ENCODE measurements at regions not wholly inside any gene's neighbourhood (a gene's known extent, or its start where the extent isn't known, plus 50 kb on each side); places are given as distances from the start of the nearest gene placed in this dataset.
A peak's percentile ranks its signal among the peaks of the same experiment; 100 is the strongest.
"Not testable (repeated sequence)": the region's sequence is repeated elsewhere in the genome, so short reads cannot be mapped to it uniquely, and the experiment has no call there.

DNA sequence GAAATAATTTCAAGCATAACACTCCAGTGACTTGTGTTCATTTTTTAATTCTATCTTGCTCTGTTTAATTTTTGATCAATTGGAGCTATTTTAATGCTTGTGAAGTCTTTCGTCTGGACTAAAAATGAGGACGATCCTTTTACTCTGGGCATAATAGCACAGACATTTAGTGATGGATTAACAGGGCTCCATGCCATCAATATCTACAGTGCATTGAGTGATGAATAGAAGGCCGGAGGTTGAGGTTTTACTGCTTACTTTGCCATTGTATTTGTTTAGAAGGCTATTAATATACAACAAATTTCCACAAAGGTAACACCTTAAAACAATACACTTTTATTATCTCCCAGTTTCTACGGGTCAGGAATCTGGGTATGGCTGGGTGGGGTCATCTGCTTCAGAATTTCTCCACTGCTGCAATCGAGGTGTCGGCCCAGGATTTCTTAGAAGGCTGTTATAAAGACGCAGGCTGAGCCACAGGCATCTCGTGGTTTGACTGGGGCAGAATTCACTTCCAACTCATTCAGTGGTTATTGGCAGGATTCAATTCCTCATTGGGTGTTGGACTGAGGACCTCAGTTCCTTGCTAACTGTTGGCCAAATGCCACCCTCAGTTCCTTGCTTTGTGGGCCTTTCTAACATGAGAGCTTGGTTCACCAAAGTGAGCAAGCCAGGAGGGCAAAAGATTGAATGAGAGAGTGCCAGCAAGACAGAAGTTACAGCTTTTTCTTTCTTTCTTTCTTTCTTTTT is 265.4 kb upstream of the VLDLR start:
- DNase-seq, result no peak

DNA sequence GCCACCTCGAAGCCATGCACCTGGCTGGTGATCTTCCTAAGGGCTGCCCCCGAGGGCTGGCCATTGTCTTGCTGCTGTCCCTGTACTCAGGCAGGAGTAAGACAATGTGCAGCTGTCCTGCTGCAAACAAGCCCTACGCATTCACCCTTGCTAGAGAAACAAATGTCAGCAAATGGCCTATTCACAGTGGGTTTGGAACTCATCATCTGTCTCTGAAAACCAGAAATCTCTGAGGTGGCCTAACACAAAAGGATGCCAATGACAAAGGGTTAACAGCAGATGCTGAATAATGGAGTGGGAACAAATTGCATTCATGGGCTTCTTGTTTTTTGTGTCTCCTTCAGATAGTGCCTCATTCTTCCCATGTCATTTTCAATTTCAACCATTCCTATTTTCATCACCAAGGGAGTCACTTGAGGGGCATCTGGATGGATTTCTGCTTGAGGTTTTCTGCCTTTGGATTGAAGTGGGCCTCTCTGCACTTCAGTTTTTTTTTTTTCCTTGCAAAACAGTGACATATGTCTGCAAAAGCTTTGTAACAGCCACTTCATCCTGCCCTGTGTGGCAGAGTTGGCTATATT is 261.6 kb upstream of the VLDLR start:
- DNase-seq, result no peak

DNA sequence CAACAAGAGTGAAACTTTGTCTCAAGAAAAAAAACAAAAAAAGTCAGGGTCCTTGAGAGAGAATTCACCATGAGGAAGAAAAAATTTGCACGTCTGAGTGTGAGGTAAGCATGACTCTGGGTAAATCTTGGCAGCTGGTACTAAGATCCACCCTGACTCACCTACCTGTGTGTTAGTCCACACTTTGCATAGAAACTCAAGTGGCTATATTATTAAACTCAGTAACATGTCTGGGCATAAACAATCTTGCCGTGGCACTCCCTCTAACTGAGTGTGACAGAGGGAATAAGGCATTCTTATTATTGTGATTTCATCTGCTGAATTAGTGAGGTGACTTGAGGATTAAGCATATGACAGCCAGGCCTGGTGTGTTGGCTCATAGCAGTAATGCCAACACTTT is 259.4 kb upstream of the VLDLR start:
- no peak for DNase-seq

DNA sequence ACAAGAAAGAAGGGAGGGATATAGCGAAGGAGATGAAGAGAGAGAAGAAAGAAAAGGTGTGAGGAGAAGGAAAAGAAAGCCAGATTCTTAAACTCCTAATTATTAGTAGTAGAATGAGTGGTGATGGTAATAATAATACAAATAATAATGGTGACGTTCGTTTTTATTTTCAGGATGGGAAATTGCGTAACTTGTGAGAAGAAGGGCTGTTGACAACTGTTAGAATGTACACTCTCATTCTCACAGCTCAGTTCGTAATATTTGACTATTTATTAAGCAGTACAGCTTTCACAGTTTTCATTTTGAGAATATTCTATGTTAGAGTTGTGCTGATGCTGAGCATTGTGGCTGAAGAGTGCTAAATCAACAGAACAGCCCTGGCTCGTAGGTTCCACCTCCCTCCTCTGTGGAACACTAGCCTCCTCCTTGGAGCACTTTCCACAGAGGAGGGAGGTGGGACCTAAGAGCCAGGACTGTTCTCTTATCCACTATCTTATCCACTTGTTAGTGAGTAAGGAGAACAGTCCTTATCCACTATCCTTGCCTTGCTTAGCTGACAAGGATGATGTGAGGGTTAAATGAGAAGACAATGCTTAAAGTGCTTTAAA is 258.3 kb upstream of the VLDLR start:
- no peak for DNase-seq

DNA sequence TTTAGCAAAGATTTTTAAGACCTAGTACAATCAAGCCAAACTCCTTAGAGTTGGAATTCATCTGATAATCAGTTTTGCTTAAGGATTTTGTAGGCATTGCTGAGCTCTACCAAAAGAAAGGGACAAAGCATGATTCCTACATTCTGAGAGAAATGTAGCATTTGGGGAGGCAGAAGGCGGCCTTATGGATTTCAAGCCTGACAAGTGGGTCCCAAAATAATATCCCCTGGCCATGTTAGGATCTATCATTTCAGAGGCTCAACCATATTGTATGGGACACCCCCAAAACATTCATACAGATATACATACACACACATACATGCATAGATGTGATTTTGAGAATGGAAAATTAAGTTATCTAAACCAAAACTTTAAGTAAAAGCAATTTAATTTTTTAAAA is 257.8 kb upstream of the VLDLR start:
- DNase-seq, result no peak

DNA sequence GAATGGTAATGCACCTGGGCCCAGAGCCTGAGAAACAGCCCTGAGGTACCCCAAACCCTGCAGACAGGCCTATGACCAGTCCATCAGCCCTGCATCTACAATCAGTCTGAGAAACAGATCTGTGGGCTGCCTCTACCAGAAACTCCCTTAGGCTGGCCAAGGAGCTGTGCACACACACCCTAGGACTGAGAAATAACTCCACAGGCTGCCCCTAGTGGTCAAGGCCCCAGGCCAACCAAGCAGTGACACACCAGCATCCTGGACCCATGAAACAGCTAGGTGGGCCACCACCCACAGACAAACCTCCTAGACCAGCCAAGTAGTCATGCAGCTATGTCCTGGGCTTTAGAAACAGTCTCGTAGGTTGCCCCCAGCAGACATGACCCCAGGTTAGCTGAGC is 253.6 kb upstream of the VLDLR start:
- DNase-seq, result no peak

DNA sequence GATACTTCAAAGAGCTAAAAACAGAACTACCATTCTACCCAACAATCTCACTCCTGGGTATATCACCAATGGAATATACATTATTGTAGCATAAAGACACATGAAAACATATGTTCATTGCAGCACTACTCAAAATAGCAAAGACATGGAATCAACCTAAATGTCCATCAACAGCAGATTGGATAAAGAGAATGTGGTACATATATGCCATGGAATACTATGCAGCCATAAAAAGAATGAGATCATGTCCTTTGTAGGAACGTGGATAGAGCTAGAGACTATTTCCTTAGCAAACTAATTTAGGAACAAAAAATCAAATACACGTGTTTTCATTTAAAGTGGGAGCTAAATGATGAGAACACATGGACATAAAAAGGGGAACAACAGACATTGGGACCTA is 247.9 kb upstream of the VLDLR start:
- DNase-seq, result no peak

DNA sequence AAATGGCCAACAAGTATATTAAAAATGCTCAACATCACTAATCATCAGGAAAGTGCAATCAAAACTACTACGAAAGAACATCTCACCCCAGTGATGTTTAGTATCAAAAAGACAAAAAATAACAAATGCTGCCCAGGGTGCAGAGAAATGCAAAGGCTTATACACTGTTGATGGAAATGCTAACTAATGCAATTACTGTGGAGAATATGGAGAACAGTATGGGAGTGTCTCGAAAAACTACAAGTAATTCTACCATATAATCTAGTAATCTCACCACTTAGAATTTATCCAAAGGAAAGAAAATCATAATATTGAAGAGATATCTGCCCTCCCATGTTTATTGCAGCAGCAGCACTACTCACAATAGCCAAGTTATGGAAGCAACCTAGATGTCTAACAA is 246.5 kb upstream of the VLDLR start:
- DNase-seq, result no peak

DNA sequence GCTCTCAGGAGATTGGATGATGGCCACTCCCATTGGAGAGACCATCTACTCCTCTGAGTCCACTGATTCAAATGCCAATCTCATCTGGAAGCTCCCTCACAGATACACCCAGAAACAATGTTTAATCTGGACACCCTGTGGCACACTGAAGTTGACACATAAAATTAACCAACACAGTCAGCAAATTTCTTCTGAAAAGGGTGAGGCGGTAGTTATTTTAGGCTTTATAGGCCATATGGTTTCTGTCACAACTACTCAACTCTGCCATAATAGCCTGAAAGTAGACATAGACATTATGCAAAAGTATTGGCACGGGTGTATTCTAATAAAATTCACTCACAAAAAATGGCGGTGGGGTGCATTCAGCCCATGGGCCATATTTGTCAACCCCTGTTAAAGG is 244.5 kb upstream of the VLDLR start:
- DNase-seq, result no peak

DNA sequence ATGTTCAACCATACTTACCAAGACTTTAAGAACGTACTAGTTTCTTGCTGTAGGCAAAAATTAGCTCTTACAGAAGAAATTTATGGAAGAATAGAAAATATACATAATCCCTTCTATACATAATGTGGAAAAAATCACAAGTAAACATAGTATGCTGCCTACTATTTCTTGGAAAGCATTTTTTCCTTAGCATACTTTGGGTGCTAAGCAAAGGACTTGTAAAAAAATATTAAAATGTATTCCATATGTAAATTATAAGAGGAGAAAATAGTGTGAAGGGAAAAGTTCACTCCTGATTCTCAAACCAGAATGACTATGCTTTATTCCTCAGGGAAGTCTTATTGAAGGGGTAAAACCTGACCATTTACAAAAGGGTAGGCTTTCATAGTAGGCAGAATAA is 243.8 kb upstream of the VLDLR start:
- no peak for DNase-seq

DNA sequence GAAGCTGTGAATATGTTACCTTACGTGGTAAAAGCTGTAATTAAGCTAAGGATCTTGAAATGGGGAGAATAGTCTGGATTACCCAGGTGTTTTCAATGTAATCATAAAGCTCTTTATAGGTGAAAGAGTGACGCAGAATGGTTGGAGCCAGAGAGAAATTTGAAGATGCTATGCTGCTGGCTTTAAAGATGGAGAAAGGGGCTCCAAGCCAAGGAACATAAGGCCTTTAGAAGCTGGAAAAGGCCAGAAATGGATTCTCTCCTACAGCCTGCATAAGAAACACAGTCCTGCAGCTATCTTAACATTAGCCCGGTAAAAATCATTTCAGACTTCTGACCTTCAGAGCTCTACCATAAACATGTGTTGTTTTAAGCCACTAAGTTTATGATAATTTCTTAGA is 243.3 kb upstream of the VLDLR start:
- DNase-seq, result no peak

DNA sequence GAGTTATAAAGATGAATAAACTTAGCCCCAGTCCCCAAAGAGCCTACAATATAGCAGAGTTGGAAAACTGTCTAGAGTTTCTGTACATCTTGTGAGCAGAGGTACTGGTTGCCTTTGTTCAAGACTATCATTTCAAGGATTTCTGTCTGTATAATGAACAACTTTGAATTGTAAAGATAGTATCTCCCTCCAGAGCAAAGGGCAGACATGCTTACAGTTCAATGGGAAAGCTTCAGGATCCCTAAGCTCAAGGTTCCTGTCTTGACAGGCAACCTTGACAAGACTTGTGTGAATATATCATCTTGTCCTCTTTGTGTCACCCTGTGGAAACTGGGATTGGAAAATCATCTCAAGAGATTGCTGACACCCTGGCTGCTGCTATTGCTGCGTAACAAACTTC is 242.8 kb upstream of the VLDLR start:
- no peak for DNase-seq

DNA sequence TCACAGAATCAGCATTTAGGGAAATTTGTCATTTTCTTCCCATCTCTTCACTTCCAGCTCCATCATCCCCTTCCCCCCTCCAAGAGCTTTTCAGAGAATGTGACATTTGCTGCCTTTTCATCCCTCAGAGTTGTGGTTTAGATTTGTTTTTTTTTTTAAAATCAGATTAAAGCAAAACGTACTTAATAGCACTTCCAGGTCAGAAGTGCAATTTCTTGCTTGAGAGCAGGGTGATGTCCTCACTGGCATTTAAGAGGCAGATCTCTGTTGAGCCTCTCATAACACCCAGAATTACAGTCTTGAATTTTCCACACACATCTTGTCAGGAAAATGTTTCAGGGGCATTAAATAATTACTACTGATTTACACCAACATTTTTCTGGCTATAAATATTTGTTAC is 236.8 kb upstream of the VLDLR start:
- no peak for DNase-seq

DNA sequence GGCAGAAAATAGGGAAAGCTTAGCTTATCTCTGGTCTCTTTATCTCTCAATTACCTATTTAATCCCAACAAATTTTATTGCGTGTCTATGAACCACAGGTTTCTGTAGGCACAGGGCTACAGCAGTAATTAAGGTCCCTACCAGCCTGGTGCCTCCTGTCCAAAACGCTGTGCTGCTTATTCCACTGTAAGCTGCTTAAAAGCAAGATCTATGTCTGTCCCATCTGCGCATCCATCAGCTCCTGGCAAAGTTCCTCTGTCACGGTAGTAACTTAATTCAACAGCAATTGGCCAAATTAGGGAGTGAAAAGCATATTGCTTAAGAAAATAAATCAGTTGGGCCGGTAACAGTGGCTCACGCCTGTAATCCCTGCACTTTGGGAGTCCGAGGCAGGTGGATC is 235.8 kb upstream of the VLDLR start:
- peak; percentile 97 for DNase-seq

DNA sequence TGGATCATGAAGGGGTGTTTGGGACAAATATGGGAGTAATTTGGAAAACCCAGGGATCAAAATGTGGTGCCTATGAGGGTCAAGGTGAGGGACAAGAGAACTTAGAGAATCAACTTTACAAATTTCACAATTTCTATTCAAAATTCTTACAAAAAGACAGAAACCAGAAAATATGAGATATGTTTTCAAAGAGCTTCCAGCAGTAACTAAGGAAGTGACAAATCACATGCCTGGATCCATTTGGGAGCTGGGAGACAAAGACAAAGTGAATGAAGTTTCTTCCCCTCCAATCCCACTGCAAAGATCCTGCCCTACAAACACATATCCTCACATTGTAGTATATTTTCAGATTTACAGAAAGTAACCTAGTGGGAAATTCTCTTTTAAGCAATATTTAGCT is 235.0 kb upstream of the VLDLR start:
- no peak for DNase-seq

DNA sequence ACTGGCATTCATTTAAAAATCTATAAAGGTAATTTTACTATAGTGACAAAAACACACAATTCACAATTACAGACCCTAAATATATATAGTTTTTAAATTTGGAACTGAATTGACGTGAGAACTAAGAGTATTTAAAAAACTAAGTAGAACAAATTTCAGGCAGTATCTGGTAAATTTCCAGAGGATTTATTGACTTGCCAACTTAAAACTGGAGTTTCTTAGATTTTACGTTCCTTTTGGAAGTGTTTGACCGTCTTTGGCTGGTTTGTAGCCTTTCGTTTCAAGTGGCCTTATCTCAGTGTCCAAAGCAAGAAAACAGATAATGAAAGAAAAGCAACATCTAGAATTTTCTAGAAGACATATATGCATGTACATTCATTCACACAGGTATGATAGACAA is 234.4 kb upstream of the VLDLR start:
- DNase-seq, result no peak

DNA sequence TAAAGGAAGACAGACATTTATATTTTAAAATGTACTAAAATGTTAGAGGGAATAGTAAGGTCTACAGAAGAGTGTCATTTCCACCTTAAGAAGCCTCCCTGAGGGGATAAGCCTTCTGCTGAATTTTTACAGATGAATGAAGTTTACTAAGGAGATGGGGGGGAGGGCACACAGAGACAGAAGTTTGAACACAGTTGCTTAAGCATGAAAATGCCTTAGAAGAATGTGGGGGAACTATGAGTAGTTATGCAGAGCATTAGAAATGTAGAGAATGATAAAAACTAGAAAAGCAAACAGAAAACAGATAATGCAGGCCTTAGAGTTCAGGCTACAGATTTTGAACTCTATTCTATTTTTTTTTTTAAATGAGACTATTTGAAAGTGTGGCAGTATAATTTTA is 232.2 kb upstream of the VLDLR start:
- no peak for DNase-seq

DNA sequence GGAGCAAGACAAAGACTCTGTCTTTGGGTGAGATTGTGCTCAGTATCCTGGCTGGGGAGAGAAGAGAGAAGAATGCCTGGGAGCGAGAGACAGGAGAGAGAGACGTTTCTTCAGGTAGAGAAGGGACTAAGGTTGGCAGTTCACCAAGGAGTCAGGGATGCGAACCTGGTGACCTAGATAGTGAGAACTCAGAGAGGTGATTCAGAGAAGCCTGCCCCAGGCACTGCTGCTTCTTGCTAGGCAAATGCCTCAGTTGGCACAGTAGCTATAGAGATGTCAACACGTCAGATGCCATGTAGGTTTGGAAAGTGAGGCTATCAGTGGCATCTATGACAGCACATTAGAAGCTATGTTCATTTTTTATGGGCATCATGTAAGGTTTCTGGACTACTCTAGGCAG is 231.6 kb upstream of the VLDLR start:
- no peak for DNase-seq

DNA sequence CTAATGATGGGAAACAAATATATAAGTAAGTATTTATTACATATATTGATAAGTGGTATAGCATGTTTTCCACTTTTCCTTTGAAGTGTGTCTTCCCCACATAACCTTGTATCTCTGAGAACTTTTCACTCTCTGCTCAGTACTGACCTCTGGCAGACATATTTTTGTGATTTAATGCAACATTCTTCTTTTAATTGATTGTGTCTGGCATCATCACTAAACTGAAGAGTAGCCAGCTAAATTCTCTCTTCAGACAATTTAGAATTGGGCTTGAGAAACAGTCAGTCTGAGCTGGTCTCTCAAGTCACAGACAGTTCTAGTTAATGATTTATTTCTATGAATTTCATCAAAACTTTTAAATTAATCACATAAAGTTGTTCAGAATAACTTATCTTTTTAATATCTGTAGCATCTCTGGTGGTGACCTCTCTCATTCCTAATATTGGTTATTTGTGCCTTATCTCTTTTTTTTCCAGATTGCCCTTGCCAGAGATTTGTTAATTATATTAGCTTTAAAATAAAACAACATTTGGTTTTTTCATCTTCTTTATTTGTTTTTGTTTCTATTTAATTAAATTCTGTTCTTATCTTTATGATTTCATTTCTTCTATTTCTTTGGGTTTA is 230.0 kb upstream of the VLDLR start:
- DNase-seq, result not testable (repeated sequence)

DNA sequence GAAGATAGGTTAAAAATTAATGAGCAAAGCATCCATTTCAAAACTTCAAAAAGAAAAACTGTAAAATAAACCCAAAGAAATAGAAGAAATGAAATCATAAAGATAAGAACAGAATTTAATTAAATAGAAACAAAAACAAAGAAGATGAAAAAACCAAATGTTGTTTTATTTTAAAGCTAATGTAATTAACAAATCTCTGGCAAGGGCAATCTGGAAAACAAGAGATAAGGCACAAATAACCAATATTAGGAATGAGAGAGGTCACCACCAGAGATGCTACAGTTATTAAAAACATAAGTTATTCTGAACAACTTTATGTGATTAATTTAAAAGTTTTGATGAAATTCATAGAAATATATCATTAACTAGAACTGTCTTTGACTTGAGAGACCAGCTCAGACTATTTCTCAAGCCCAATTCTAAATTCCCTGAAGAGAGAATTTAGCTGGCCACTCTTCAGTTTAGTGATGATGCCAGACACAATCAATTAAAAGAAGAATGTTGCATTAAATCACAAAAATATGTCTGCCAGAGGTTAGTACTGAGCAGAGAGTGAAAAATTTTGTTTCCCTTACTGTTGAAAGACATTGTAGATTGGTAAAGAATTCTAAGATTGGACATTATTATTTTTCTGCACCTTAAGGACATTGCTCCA is 227.4 kb upstream of the VLDLR start:
- DNase-seq, result not testable (repeated sequence)

DNA sequence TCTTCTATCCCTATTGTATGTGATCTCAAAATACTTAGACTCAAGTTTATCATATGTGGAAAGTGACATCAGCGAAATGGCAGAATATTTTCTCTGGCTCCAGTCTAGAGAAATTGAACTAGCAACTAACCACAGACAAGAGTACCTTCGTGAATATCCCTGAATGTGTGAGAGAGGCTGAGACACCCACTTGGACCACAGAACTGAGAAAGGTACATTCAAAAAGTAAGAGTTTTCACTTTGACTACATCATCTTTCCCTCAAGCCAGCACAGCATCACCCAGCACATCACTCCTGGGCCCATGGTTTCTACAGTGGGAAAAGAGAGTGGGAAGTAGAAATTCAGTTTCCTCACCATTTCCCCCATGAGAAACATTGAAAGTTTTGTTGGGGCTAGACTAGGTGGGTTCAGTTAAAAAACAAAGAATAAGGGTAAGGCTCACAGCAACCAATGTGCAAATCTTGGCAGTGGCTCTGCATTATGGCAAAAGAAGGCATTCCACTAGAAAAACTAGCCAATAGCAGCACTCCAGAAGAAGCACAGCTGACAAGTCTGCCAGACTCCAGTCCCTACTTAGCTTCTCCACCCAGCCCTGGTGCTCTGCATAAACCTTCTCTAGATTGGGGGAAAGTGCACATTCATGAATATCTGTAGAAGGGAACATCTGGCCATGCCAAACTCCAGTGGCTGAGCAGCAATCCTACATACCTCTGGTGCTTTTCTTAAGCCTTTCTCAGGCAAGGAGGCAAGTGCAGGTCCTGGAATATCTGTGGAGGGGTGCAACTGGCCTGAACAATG is 225.6 kb upstream of the VLDLR start:
- DNase-seq, result no peak

DNA sequence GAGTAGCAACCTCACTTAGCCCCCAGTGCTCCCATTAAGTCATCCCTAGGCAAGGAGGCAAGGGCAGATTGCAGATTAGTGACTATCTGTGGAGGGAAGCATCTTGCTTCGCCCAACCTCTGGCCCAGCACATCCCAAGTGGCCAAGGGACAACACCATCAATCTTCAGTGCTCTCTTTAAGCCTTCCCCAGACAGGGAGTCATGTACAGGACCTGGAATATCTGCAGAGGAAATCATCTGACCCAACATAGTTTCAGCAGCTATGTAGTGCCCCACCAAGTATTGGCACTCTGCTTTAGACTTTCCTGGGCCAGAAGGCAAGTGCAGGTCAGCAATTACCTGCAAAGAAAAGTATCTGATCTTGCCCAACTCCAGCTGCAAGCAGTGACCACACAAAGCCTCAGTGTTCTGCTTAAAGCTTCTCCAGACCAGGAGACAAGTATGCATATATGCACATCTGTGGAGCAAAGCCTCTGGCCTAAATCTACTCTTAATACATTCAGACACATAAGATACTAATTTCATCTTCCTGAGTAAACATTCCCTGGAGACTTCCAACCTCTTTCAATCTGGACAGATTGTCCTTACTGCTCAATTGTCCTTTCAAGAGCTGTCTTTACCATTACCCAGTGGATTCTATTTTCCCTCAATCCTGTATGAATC is 224.8 kb upstream of the VLDLR start:
- DNase-seq, result no peak

Data from NCI-H82 (cell line).